HUDEP-2 (cell line): ENCODE measurements at regions not wholly inside any gene's neighbourhood (a gene's known extent, or its start where the extent isn't known, plus 50 kb on each side); places are given as distances from the start of the nearest gene placed in this dataset.
A peak's percentile ranks its signal among the peaks of the same experiment; 100 is the strongest.
"Not testable (repeated sequence)": the region's sequence is repeated elsewhere in the genome, so short reads cannot be mapped to it uniquely, and the experiment has no call there.

ENCODE experiments used
- DNase-seq, 76 experiments: peaks; one replicate each; lab custom pipeline; 2025; ENCODE audit not compliant: unreplicated experiment in 76 of 76; lab: John Stamatoyannopoulos, UW

GRCh38 chr7:155226261-155227003, 71.2 kb upstream of the INSIG1 start:
- DNase-seq: no peak

- DNase-seq: no peak
Observed at GRCh38 chr7:155227004-155227787, 70.5 kb upstream of the INSIG1 start.

GRCh38 chr7:155227788-155228458, 69.8 kb upstream of the INSIG1 start:
- DNase-seq: no peak

- DNase-seq: no peak
Observed at GRCh38 chr7:155228459-155228845, 69.2 kb upstream of the INSIG1 start.

GRCh38 chr7:155228894-155229293, 68.8 kb upstream of the INSIG1 start:
- DNase-seq: no peak

- no peak for DNase-seq
Observed at GRCh38 chr7:155229548-155230168, 68.0 kb upstream of the INSIG1 start.

- DNase-seq: no peak
Observed at GRCh38 chr7:155230169-155230593, 67.5 kb upstream of the INSIG1 start.

GRCh38 chr7:155231241-155231800, 66.4 kb upstream of the INSIG1 start:
- DNase-seq: no peak

- no peak for DNase-seq
Observed at GRCh38 chr7:155231941-155232340, 65.7 kb upstream of the INSIG1 start.

GRCh38 chr7:155232911-155233310, 64.8 kb upstream of the INSIG1 start:
- DNase-seq: no peak

- DNase-seq: no peak
Observed at GRCh38 chr7:155233311-155234157, 64.1 kb upstream of the INSIG1 start.

- DNase-seq: peak in 4 of 76 experiments; percentile 3 to 6 (median 5)
Observed at GRCh38 chr7:155234158-155234492, 63.6 kb upstream of the INSIG1 start.

GRCh38 chr7:155234950-155235789, 62.5 kb upstream of the INSIG1 start:
- no peak for DNase-seq

GRCh38 chr7:155236386-155236785, 61.3 kb upstream of the INSIG1 start:
- no peak for DNase-seq

GRCh38 chr7:155237297-155237696, 60.4 kb upstream of the INSIG1 start:
- no peak for DNase-seq

- DNase-seq: no peak
Observed at GRCh38 chr7:155237730-155238129, 59.9 kb upstream of the INSIG1 start.

- DNase-seq: not testable (repeated sequence)
Observed at GRCh38 chr7:155239431-155240087, 58.1 kb upstream of the INSIG1 start.

GRCh38 chr7:155244675-155245074, 53.0 kb upstream of the INSIG1 start:
- no peak for DNase-seq
